ENCODE measurements at regions not wholly inside any gene's neighbourhood (a gene's known extent, or its start where the extent isn't known, plus 50 kb on each side); places are given as distances from the start of the nearest gene placed in this dataset.

- TF ChIP-seq CTCF (IDR thresholded peaks at IDR 0.05) (no peak), POLR2A (IDR thresholded peaks at IDR 0.05) (no peak)
Observed at GRCh38 chr4:1479454-1479853, 73.2 kb upstream of the NKX1-1 start.
